ENCODE measurements at regions not wholly inside any gene's neighbourhood (a gene's known extent, or its start where the extent isn't known, plus 50 kb on each side); places are given as distances from the start of the nearest gene placed in this dataset.
"Not testable (repeated sequence)": the region's sequence is repeated elsewhere in the genome, so short reads cannot be mapped to it uniquely, and the experiment has no call there.

DNA sequence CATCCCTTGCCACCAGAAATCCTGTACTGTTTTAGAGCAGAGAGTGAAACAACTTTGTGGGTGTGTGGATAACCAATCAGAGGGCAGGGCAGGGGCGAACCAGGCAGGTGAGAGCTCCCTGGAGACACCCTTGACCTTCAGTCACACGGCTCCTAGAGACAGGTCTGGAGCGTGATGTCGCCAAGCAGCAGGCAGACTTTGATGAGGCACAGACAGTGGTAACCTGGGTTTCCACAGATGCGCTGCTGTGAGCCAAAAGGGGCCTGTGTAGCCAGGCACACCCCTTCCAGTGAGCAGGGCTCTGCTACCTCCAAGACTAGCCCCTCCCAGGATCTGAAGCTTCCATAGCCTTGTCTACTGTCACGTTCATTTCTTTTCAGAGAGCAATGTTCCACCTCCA, 317.8 kb upstream of the ADCY2 start:
- DNase-seq (ENCODE audit: low read depth in 2 of 2), result no peak

DNA sequence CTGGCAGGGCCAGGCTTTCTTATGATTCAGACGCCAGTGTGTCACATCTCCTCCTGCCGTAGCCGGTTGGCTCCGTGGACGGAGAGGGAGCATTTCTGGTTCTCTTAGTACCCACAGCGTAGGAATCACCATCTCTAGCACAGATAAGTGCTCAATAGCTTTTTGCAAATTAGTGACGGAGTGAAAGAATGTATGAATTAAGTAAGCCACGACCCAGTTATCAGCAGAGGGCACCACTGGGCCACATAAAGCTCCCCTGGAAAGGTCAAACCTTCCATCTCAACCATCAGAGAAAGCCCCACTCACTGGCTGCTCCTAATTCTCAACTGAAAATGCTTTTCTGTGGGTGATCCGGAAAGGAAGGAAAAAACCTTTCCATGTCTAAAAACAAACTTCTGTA, 317.0 kb upstream of the ADCY2 start:
- no peak for DNase-seq (ENCODE audit: low read depth in 2 of 2)

DNA sequence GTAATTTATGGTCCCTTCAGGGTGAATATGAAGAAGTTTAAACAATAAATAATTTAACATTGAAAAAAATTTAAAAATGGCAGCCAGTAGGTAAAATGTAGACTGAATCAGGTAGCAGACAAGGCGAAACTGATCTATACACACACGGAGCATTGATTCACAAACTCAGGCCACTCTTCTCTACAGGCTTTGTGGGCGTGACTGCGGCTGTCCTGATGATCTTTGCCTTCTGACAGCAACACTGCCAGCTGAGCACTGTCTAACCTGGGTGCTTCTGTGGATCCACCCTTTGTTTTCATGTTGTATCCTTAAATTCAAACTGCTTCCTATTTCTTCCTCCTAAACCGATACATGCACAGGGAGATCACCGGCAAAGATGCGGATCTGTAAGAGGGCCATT, 315.4 kb upstream of the ADCY2 start:
- DNase-seq (ENCODE audit: low read depth in 2 of 2), result no peak

DNA sequence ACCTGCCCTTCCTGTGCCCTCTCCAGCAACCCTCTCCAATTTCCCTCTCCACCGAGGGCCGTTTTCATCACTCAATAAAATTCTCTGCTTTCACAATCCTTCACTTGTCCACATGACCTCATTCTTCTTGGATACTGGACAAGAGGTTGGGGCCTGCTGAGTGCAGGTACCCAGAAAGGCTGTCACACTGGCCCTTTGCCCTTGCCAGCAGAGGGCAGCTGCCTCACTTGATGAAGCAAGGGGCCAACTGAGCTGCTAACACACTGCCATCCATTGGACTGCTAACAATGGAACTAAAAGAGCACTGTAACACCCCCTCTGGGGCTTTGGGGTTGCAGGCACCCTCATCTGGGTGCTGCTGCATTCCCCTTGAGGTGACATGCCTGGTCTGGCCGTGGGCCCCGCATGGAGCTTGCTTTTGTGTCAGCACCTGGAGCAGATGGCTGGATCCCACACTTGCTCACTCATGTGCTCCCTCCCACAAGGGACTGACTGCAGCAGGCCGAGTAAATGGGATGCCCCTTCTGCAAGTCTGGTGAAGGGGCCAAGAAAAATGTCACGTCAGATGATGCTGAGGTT, 308.1 kb upstream of the ADCY2 start:
- no peak for DNase-seq (ENCODE audit: low read depth in 2 of 2)

DNA sequence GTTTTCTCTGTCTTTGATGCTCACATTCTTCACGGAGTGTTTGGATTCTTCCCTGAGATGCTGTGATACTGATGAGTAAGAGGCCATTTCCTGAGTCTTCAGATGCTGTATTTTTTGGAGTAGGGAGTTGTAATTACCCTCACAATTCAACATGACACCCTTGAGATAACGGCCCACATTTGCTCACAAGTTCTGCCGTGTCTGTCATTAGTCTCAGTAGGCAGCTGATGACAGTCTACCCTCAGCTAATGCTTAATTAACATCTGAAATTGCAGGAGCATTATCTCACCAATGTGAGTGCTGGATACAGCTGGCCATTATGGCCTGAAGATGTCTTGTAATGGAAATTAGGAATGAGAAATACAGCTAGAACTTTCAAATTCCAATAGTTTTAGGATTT, 307.1 kb upstream of the ADCY2 start:
- no peak for DNase-seq (ENCODE audit: low read depth in 2 of 2)

DNA sequence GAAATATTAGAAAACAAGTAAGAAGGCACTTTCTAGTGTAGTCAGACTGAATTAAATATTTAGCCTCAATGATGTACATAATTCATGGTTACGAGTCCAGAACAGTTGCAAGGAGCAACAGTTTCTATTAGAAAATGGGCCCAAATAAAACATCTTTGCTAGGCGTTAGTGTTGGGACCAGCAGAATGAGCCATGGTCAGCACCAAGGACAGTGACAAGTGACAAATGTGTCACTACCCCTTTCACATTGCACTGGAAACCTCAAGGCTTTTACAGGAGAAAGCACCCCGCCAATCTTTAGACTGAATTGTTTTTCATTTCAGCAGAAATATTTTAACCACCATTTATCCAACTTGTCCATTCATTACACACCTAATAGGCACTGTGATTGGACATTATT, 301.3 kb upstream of the ADCY2 start:
- DNase-seq (ENCODE audit: low read depth in 2 of 2), result no peak

DNA sequence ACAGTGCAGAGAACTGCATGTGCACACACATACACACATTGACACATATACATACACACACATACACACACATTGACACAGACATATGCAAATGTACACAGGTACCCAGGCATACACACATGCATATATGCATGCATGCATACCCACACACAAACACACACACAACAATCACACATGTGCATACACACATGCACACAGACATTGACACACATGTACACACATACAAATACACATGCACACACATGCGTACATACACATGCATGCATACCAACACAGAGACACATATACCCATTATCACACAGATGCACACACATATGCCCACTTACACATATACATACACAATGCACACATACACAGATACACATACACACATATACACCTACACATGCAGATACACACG, 299.6 kb upstream of the ADCY2 start:
- no peak for DNase-seq (ENCODE audit: low read depth in 2 of 2)

DNA sequence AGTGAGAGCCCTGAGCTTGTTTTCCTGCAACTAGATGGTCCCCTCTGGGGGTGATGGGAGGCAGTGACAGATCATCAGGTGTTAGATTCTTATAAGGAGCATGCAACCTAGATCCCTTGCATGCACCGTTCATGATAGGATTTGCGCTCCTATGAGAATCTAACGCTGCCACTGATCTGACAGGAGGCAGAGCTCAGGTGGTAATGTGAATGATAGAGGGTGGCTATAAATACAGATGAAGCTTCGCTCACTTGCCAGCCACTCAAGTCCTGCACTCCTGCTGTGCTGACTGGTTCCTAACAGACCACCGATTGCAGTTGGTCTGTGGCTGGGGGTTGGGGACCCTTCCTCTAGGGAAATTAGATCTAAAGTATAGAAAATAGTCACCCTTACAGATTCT, 290.6 kb upstream of the ADCY2 start:
- DNase-seq (ENCODE audit: low read depth in 2 of 2), result no peak

DNA sequence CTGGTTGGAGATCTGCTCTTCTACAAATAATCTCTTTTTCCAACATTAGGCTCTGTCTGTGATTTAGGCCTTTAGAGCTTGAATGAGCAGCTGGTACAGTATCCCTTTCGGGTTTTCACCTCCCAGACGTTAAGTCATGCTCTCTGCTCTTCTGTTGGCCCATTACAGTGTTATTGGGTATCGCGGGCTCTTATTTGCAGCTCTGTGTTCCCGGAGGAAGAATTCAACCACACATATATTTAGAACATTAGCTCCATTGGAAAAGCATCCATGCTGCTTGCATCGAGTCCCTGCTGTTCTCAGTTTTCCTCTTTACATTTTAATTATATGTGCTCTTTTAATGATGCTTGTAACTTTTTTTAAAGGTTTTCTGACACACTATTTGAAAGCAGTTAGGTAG, 278.0 kb upstream of the ADCY2 start:
- DNase-seq (ENCODE audit: low read depth in 2 of 2), result no peak

DNA sequence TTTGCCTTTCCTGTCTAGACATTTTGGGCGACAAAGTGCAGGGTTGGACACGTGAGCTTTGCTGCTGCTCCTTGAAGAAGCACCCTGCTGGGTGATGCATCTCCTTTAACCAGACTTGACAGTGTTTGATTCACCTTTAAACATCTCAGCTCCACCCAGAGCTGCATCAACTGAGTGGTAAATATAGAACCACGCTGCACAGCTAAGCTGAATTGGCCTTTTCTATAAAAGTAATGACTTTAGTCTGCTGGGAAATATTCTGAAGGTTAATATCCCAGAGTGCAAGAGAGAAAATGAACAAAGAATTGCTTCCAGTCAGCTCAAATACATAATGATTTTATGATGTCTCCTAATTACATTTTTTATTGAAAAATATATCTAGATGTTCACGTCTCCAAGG, 264.3 kb upstream of the ADCY2 start:
- no peak for DNase-seq (ENCODE audit: low read depth in 2 of 2)

DNA sequence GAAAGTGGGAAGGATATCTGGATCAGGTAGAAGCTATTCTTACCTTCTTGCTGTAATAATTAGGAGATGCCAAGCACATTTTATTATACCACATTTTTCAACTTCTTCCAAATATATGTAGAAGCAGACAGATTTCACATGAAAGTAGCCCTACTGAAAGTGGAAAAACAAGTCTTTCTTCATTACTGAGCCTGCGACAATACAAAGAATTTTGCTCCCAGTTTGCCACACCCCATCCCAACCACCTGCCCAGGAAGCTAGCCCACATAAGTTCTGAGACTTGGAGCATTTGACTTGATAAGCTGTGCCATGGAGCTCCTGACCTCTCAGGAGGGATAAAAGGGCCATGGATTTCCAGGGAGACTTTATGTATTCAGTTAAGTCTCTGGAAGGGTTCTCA, 249.1 kb upstream of the ADCY2 start:
- no peak for DNase-seq (ENCODE audit: low read depth in 2 of 2)

DNA sequence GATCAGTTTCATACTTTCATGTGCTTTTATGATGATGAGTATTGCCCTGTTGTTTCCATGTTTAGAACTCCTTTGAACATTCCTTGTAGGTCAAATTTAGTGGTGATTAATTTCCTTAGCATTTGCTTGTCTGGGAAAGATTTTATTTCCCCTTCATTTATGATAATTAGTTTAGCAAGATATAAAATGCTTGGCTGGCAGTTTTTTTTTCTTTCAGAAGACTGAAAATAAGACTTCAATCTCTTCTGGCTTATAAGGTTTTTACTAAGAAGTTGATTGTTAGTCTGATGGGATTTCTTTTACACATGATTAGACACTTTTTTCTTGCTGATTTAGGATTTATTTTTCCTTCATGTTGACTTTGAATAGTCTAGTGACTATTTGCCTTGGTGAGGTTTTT, 238.9 kb upstream of the ADCY2 start:
- DNase-seq (ENCODE audit: low read depth in 2 of 2), result no peak

DNA sequence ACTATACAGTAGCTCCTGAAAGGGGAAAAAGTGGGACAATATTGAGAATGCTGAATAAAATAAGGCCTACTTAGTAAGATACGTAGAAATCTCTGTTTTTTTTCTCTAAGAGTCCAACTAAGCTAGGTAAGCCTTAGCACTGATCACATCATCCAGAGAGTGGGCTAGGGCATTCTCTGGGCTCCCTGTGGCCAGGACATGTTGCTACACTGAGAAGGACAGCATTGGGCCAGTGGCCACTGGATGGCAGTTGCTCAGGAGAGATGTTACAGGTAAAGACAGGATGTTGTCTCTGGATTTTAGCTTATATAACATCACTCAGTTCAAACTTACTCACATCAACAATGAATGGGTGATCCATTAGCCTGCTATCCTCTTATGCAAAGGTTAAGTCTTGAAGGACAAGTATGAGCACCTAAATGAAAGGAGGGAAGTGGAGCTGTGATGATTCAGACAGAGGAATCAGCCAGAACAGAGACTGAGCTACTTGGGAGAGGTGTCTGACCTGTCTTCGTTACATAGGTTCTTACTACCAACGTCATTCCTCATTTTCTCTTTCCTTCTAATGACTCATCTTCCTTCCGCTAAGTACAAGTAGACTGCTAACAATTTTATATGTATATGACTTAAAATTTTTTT, 226.6 kb upstream of the ADCY2 start:
- no peak for DNase-seq (ENCODE audit: low read depth in 2 of 2)

DNA sequence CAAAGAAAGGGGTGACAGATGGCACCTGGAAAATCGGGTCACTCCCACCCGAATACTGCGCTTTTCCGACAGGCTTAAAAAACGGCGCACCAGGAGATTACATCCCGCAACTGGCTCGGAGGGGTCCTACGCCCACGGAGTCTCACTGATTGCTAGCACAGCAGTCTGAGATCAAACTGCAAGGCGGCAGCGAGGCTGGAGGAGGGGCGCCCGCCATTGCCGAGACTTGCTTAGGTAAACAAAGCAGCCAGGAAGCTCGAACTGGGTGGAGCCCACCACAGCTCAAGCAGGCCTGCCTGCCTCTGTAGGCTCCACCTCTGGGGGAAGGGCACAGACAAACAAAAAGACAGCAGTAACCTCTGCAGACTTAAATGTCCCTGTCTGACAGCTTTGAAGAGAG, 225.2 kb upstream of the ADCY2 start:
- not testable (repeated sequence) for DNase-seq (ENCODE audit: low read depth in 2 of 2)

DNA sequence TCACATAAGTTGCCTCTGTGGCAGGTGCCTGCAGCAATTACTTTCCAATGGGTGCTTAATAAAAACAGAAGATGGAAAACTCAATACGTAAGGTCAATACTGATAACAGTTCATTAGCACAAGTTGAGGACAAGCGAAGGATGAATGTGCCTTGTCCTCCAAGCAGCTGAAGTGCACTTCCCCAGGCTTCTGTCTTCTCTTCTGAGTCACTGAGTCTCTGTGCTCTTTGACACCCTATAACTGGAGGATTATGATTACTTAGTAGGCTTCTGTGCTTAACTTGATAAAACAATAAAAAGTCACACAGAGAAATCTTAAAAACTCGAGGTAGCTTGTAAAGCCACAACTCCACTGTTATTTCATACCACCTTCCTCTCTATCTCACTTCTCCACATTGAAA, 216.6 kb upstream of the ADCY2 start:
- no peak for DNase-seq (ENCODE audit: low read depth in 2 of 2)

DNA sequence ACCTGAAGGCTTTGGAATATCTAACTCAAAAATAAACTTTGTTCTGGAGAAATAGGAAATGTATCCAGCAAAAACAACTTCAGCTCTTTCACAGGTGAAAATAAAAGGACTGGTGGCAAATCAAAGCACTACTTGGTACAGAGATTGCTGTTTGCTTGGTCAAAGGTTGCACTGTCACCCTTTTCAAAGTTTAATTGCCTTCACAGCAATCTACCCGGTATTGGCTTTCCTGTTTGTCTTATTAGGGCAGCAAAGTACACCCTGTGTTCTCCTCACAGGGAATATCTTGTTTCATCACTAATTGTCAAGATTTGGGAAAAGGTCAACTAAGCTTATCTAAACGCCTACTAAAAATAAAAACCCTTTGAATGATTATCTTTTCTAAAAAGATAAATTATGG, 214.1 kb upstream of the ADCY2 start:
- DNase-seq (ENCODE audit: low read depth in 2 of 2), result no peak

DNA sequence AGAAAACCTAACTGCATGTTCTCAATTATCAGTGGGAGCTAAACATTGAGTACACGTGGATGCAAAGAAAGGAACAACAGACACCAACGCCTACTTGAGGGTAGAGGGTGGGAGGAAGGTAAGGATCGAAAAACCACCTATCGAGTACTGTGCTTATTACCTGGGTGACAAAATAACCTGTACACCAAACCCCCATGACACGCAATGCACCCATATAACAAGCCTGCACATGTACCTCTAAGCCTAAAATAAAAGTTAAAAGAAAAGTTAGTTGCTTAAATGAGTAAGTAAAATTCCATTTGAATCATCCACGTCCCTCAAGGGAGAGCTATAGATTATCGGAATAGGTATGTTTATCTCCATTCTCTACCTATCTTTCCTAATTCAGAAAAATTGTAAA, 210.2 kb upstream of the ADCY2 start:
- no peak for DNase-seq (ENCODE audit: low read depth in 2 of 2)

DNA sequence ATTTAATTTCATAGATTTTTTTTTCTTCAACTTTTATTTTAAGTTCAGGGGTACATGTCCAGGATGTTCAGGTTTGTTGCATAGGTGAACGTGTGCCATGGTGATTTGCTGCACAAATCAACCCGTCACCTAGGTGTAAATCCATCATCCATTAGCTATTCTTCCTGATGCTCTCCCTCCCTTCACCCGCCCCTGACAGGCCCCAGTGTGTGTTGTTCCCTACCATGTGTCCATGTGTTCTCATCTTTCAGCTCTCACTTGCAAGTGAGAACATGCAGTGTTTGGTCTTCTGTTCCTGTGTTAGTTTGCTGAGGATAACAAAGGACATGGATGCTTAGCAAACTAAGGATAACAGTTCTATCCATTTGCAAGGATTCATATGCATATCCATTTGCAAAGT, 209.1 kb upstream of the ADCY2 start:
- no peak for DNase-seq (ENCODE audit: low read depth in 2 of 2)

DNA sequence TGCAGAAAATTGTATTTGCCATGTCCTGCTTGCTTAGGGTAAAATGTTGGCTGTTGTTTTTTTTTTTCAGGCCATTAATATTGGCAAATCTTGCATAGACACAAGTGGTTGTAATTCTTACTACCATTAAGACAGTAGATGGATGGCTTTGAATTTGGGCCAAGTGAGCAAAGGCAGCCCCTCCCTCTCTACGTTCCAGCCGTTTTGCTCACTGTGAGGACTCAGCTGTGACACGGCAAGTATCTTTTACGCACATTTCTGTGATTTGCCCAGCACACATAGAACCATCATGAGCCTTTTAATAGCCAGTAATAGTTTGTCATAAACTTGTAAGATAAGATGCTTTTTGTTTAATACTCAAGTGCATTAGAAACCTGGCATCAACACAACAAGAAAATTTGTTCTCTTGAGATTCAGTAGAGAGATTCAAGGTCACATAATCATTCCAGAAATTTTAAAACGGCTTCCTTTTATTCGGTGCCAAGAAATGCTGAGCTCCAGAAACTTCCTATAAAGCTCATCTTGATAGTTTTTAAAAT, 205.2 kb upstream of the ADCY2 start:
- DNase-seq (ENCODE audit: low read depth in 2 of 2), result no peak

DNA sequence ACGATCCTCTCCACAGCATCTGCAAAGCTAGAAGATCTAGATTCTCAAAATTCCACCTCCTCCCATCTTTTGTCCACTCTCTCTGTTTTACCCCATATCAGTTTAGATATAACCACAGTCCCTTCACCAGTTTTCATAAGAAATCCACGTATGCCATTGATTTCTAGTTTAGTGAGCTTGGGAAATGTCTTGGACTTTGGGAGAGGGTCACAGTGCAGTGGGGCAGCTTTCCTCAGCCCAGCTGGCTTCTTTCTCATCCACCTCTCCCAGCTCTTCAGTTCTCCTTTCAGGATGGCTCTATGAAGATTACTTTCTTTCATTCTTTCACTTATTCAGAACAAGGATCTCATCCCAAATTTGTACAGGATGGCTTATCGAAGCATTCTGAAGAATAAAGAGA, 203.9 kb upstream of the ADCY2 start:
- DNase-seq (ENCODE audit: low read depth in 2 of 2), result no peak

DNA sequence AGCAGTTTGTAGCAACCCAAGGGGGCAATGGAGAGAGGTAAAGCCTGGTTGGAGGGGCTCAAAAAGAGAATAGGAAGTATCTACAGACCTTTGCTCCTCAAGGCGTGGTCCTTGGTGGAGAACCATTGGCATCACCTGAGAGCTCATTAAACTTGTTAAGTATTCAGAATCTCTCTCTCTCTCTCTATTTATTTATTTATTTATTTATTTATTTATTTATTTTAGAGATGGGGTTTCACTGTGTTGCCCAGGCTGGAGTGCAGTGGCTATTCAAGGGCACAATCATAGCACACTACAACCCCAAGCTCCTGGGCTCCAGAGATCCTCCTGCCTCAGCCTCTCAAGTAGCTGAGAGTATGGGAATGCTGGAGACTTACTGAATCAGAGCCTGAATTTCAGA, 193.1 kb upstream of the ADCY2 start:
- DNase-seq (ENCODE audit: low read depth in 2 of 2), result no peak

DNA sequence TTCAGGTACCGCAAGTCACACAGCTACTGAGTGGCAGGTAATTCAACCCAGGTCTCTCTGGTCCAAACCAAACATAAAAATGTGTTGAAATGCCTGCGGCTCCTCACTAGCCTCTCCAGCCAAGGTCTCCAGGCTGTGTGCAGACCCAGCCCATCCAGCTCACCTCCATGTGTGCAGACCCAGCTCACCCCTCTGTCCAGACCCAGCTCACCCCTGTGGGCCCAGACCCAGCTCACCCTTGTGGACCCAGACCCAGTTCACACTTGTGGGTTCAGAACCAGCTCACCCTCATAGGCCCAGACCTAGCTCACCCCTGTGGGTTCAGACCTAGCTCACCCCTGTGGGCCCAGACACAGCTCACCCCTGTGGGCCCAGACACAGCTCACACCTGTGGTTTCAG, 188.0 kb upstream of the ADCY2 start:
- no peak for DNase-seq (ENCODE audit: low read depth in 2 of 2)

DNA sequence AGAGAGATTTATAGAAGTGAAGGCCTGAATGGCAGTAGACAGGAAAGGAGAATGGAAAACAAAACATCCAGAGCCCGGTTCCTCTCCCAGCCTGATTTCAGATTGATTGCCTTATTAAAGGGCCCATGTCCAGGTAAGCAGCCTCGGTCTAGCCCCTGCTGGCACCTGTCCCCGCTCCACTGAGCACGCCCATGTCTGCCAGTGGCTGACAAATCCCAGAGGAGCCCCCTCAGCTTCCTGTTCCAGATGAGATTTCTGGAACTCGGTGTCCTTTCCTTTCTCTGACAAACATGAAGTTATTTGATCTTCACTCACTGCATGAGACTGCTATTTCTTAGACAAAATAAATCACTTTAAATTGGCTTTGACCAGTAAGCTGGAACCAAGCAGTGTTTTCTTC, 187.0 kb upstream of the ADCY2 start:
- no peak for DNase-seq (ENCODE audit: low read depth in 2 of 2)

DNA sequence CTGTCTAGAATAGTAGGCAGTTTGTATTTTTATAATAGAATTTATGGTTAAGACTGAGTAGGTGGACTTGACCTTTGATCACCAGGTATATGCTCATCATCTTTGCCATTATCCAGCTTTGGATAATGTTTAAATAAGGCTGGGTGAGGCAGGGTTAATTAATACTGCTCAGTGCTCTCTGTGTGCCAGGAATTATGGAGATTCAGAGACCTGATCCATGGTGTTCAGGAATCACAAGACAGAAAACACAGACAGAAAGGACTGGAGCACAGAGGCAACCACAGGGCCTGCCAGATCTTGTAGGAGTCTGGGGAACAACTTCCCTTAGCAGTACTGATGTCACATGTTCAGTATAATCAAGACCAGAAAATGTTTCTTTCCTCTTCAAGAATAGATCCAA, 186.3 kb upstream of the ADCY2 start:
- no peak for DNase-seq (ENCODE audit: low read depth in 2 of 2)
